ENCODE measurements at regions not wholly inside any gene's neighbourhood (a gene's known extent, or its start where the extent isn't known, plus 50 kb on each side); places are given as distances from the start of the nearest gene placed in this dataset.

- no peak overlapping the region for H3K27ac Mint-ChIP-seq
- Histone ChIP-seq H3K36me3 (ENCODE audit: control insufficient read depth in 2 of 2, extremely low read depth in 1 of 2, insufficient read depth in 1 of 2, low read length in 1 of 2) (no peaks in the 10 kb centered on the region), H3K4me3 (ENCODE audit: control insufficient read depth in 1 of 2, extremely low read depth in 1 of 2, low read length in 1 of 2) (no peak overlapping the region), H3K4me1 (ENCODE audit: control insufficient read depth in 1 of 2, extremely low read depth in 1 of 2, insufficient read depth in 2 of 2, low read length in 2 of 2) (no peaks in the 10 kb centered on the region), H3K27ac (ENCODE audit: low read length) (no peak overlapping the region), H3K27me3 (replicated peaks in 1 of 2; ENCODE audit: control insufficient read depth in 2 of 2, extremely low read depth in 1 of 2, insufficient read depth in 2 of 2, low read length in 1 of 2) (peaks cover 0 to 9% of the 10 kb centered on the region in 2 experiments), H3K9me3 (no peaks in the 10 kb centered on the region)
- CTCF ChIA-PET: interaction anchor here in 1 of 2 donors (0.6 kb wide), 2 partner anchors 55 to 70 kb away, joined by 3 to 9 read pairs; no protein-coding TSS in a partner anchor
- POLR2A ChIA-PET: no interaction called here
- no peaks in the 10 kb centered on the region for H3K9me3 Mint-ChIP-seq
- no peaks in the 10 kb centered on the region for H3K36me3 Mint-ChIP-seq
- ATAC-seq (replicated peaks in 1 of 4): no peak
- H3K4me1 Mint-ChIP-seq: no peaks in the 10 kb centered on the region
- WGBS (ENCODE audit: insufficient coverage): 38% methylated on average over 3 of the region's 4 CpGs
- H3K27me3 Mint-ChIP-seq: peaks cover 2 to 6% of the 10 kb centered on the region in 2 donors
- no peak overlapping the region for H3K4me3 Mint-ChIP-seq
- DNase-seq: no peak
Observed at GRCh38 chr11:94676814-94677213, 91.3 kb upstream of the AMOTL1 start.

GRCh38 chr11:94678236-94678635, 89.9 kb upstream of the AMOTL1 start:
- no peak overlapping the region for H3K4me3 Mint-ChIP-seq
- DNase-seq: no peak
- H3K9me3 Mint-ChIP-seq: no peaks in the 10 kb centered on the region
- ATAC-seq (replicated peaks in 1 of 4): no peak
- H3K4me1 ChIP-seq (ENCODE audit: control insufficient read depth in 1 of 2, extremely low read depth in 1 of 2, insufficient read depth in 2 of 2, low read length in 2 of 2): no peaks in the 10 kb centered on the region
- H3K36me3 Mint-ChIP-seq: no peaks in the 10 kb centered on the region
- peaks cover 6 to 7% of the 10 kb centered on the region in 2 donors for H3K27me3 Mint-ChIP-seq
- ChIA-PET POLR2A (no interaction called here), CTCF (interaction anchor here in 1 of 2 donors (0.6 kb wide), 1 partner anchor 1142 kb away, joined by 4 read pairs; no protein-coding TSS in a partner anchor)
- no peaks in the 10 kb centered on the region for H3K4me1 Mint-ChIP-seq
- H3K27me3 ChIP-seq (replicated peaks in 1 of 2; ENCODE audit: control insufficient read depth in 2 of 2, extremely low read depth in 1 of 2, insufficient read depth in 2 of 2, low read length in 1 of 2): peaks cover 0 to 4% of the 10 kb centered on the region in 2 experiments
- no peaks in the 10 kb centered on the region for H3K36me3 ChIP-seq (ENCODE audit: control insufficient read depth in 2 of 2, extremely low read depth in 1 of 2, insufficient read depth in 1 of 2, low read length in 1 of 2)
- H3K9me3 ChIP-seq: no peaks in the 10 kb centered on the region
- H3K27ac ChIP-seq (ENCODE audit: low read length): no peak overlapping the region
- H3K27ac Mint-ChIP-seq: no peak overlapping the region
- 75% methylated on average over 1 of the region's 4 CpGs for WGBS (ENCODE audit: insufficient coverage)
- H3K4me3 ChIP-seq (ENCODE audit: control insufficient read depth in 1 of 2, extremely low read depth in 1 of 2, low read length in 1 of 2): no peak overlapping the region

- H3K36me3 Mint-ChIP-seq: no peaks in the 10 kb centered on the region
- Histone ChIP-seq H3K9me3 (no peaks in the 10 kb centered on the region), H3K27me3 (replicated peaks in 1 of 2; ENCODE audit: control insufficient read depth in 2 of 2, extremely low read depth in 1 of 2, insufficient read depth in 2 of 2, low read length in 1 of 2) (peaks cover 0 to 4% of the 10 kb centered on the region in 2 experiments), H3K4me1 (ENCODE audit: control insufficient read depth in 1 of 2, extremely low read depth in 1 of 2, insufficient read depth in 2 of 2, low read length in 2 of 2) (no peaks in the 10 kb centered on the region), H3K36me3 (ENCODE audit: control insufficient read depth in 2 of 2, extremely low read depth in 1 of 2, insufficient read depth in 1 of 2, low read length in 1 of 2) (no peaks in the 10 kb centered on the region), H3K27ac (ENCODE audit: low read length) (no peak overlapping the region), H3K4me3 (ENCODE audit: control insufficient read depth in 1 of 2, extremely low read depth in 1 of 2, low read length in 1 of 2) (no peak overlapping the region)
- DNase-seq (no peak), ATAC-seq (replicated peaks in 1 of 4) (no peak)
- CTCF ChIA-PET: interaction anchor here in 1 of 2 donors (0.6 kb wide), 1 partner anchor 1142 kb away, joined by 4 read pairs; no protein-coding TSS in a partner anchor
- H3K4me3 Mint-ChIP-seq: no peak overlapping the region
- no peak overlapping the region for H3K27ac Mint-ChIP-seq
- peaks cover 9 to 10% of the 10 kb centered on the region in 2 donors for H3K27me3 Mint-ChIP-seq
- POLR2A ChIA-PET: no interaction called here
- no peaks in the 10 kb centered on the region for H3K9me3 Mint-ChIP-seq
- no CpG with 5 or more reads among the region's 1 CpG for WGBS (ENCODE audit: insufficient coverage)
- H3K4me1 Mint-ChIP-seq: no peaks in the 10 kb centered on the region
Observed at GRCh38 chr11:94678901-94679300, 89.3 kb upstream of the AMOTL1 start.

- H3K27me3 Mint-ChIP-seq: peaks cover 12 to 14% of the 10 kb centered on the region in 2 donors
Observed at GRCh38 chr11:94680426-94680825, 87.7 kb upstream of the AMOTL1 start.

GRCh38 chr11:94681140-94681539, 87.0 kb upstream of the AMOTL1 start:
- H3K4me3 ChIP-seq (ENCODE audit: control insufficient read depth in 1 of 2, extremely low read depth in 1 of 2, low read length in 1 of 2): no peak overlapping the region
- H3K36me3 ChIP-seq (ENCODE audit: control insufficient read depth in 2 of 2, extremely low read depth in 1 of 2, insufficient read depth in 1 of 2, low read length in 1 of 2): no peaks in the 10 kb centered on the region
- CTCF ChIA-PET: interaction anchor here in 1 of 2 donors (0.7 kb wide), 1 partner anchor 334 kb away, joined by 8 read pairs; no protein-coding TSS in a partner anchor
- peaks cover 0 to 7% of the 10 kb centered on the region in 2 experiments for H3K27me3 ChIP-seq (replicated peaks in 1 of 2; ENCODE audit: control insufficient read depth in 2 of 2, extremely low read depth in 1 of 2, insufficient read depth in 2 of 2, low read length in 1 of 2)
- H3K4me3 Mint-ChIP-seq: no peak overlapping the region
- no CpG with 5 or more reads among the region's 1 CpG for WGBS (ENCODE audit: insufficient coverage)
- ATAC-seq (replicated peaks in 1 of 4): no peak
- POLR2A ChIA-PET: no interaction called here
- no peaks in the 10 kb centered on the region for H3K36me3 Mint-ChIP-seq
- no peaks in the 10 kb centered on the region for H3K4me1 Mint-ChIP-seq
- H3K27ac Mint-ChIP-seq: no peak overlapping the region
- H3K27ac ChIP-seq (ENCODE audit: low read length): no peak overlapping the region
- H3K27me3 Mint-ChIP-seq: peaks cover 14 to 16% of the 10 kb centered on the region in 2 donors
- H3K9me3 Mint-ChIP-seq: peaks cover 0 to 9% (median 6%) of the 10 kb centered on the region in 3 donors
- DNase-seq: no peak
- H3K9me3 ChIP-seq: no peaks in the 10 kb centered on the region
- H3K4me1 ChIP-seq (ENCODE audit: control insufficient read depth in 1 of 2, extremely low read depth in 1 of 2, insufficient read depth in 2 of 2, low read length in 2 of 2): no peaks in the 10 kb centered on the region

More at GRCh38 chr11:94680426-94680825, 87.7 kb upstream of the AMOTL1 start:
- Mint-ChIP-seq H3K36me3 (no peaks in the 10 kb centered on the region), H3K4me1 (no peaks in the 10 kb centered on the region), H3K9me3 (peaks cover 0 to 4% (median 2%) of the 10 kb centered on the region in 3 donors), H3K4me3 (no peak overlapping the region), H3K27ac (no peak overlapping the region)
- DNase-seq (no peak), ATAC-seq (replicated peaks in 1 of 4) (no peak)
- no CpG with 5 or more reads among the region's 5 CpGs for WGBS (ENCODE audit: insufficient coverage)
- H3K9me3 ChIP-seq: no peaks in the 10 kb centered on the region
- CTCF ChIA-PET: no interaction called here
- POLR2A ChIA-PET: no interaction called here
- H3K4me3 ChIP-seq (ENCODE audit: control insufficient read depth in 1 of 2, extremely low read depth in 1 of 2, low read length in 1 of 2): no peak overlapping the region
- H3K27ac ChIP-seq (ENCODE audit: low read length): no peak overlapping the region
- H3K4me1 ChIP-seq (ENCODE audit: control insufficient read depth in 1 of 2, extremely low read depth in 1 of 2, insufficient read depth in 2 of 2, low read length in 2 of 2): no peaks in the 10 kb centered on the region
- H3K36me3 ChIP-seq (ENCODE audit: control insufficient read depth in 2 of 2, extremely low read depth in 1 of 2, insufficient read depth in 1 of 2, low read length in 1 of 2): no peaks in the 10 kb centered on the region
- H3K27me3 ChIP-seq (replicated peaks in 1 of 2; ENCODE audit: control insufficient read depth in 2 of 2, extremely low read depth in 1 of 2, insufficient read depth in 2 of 2, low read length in 1 of 2): peaks cover 0 to 6% of the 10 kb centered on the region in 2 experiments

- POLR2A ChIA-PET: interaction anchor here in 1 of 2 donors (0.6 kb wide), 2 partner anchors 56 to 132 kb away, joined by 3 to 10 read pairs; no protein-coding TSS in a partner anchor
- no CpG with 5 or more reads among the region's 1 CpG for WGBS (ENCODE audit: insufficient coverage)
- peaks cover 15 to 18% of the 10 kb centered on the region in 2 donors for H3K27me3 Mint-ChIP-seq
Observed at GRCh38 chr11:94681852-94682251, 86.3 kb upstream of the AMOTL1 start.

More at GRCh38 chr11:94681852-94682251, 86.3 kb upstream of the AMOTL1 start:
- Mint-ChIP-seq H3K4me3 (no peak overlapping the region), H3K36me3 (no peaks in the 10 kb centered on the region), H3K9me3 (peaks cover 0 to 11% (median 6%) of the 10 kb centered on the region in 3 donors), H3K27ac (no peak overlapping the region), H3K4me1 (no peaks in the 10 kb centered on the region)
- Histone ChIP-seq H3K27me3 (replicated peaks in 1 of 2; ENCODE audit: control insufficient read depth in 2 of 2, extremely low read depth in 1 of 2, insufficient read depth in 2 of 2, low read length in 1 of 2) (peaks cover 0 to 9% of the 10 kb centered on the region in 2 experiments), H3K27ac (ENCODE audit: low read length) (no peak overlapping the region), H3K4me3 (ENCODE audit: control insufficient read depth in 1 of 2, extremely low read depth in 1 of 2, low read length in 1 of 2) (no peak overlapping the region), H3K9me3 (no peaks in the 10 kb centered on the region), H3K4me1 (ENCODE audit: control insufficient read depth in 1 of 2, extremely low read depth in 1 of 2, insufficient read depth in 2 of 2, low read length in 2 of 2) (no peaks in the 10 kb centered on the region), H3K36me3 (ENCODE audit: control insufficient read depth in 2 of 2, extremely low read depth in 1 of 2, insufficient read depth in 1 of 2, low read length in 1 of 2) (no peaks in the 10 kb centered on the region)
- no peak for ATAC-seq (replicated peaks in 1 of 4)
- no peak for DNase-seq
- CTCF ChIA-PET: no interaction called here

Data from T-cell (primary cell).